Heart left ventricle (tissue), 13 donors: ENCODE measurements at regions not wholly inside any gene's neighbourhood (a gene's known extent, or its start where the extent isn't known, plus 50 kb on each side); places are given as distances from the start of the nearest gene placed in this dataset.

Experiments
- CTCF ChIP-seq, 12 donors: fragments of 200-600 bp; sonication (generic) in 4 of 12; IDR thresholded peaks; one replicate each; pipeline versions ENCODE4 v1.5.0 to v1.8.0; 2018 to 2022; ENCODE audit warnings: antibody characterized with exemption in 12 of 12, mild to moderate bottlenecking in 5 of 12
- POLR2A ChIP-seq, 2 donors: fragments of 450-650 bp; IDR thresholded peaks; one replicate each; pipeline ENCODE4 v1.6.1; 2017; ENCODE audit warnings: antibody characterized with exemption in 2 of 2, mild to moderate bottlenecking in 2 of 2, moderate library complexity in 2 of 2
- donor health status: ischemic (EF 13 %, LVEDD 7.1; RV severe dilation, severe dysfunction).
- donor health status: DM: no; HTN: yes; CAD: no.
- donor health status: DM: no; HTN: no; CAD: no.
- donor health status: ischemic (EF 25% LVEDD 6.9; RV normal size, moderate dysfunction).
- donor health status: ischemic (EF 25% LVEDD 5.7; RV mildly dilated, moderate dysfunction).
- donor health status: ischemic (EF 35%, LVEDD 5.7; RV mildly dilated, moderate dysfunction).
- donor health status: nonischemic (EF 11% LVEDD 7.7; RV severe dilation, severe dysfunction).
- donor health status: DM: yes; HTN: yes; CAD: no.
- donor health status: PGD.
- donor health status: ischemic (EF 29% LVEDD 5.4; RV normal size, mild dysfunction).
- donor health status: nonischemic (EF 23%, LVEDD 6.1; RV moderate dilation, normal function).

- TF ChIP-seq CTCF (IDR thresholded peaks at IDR 0.05): no peak
- TF ChIP-seq POLR2A (IDR thresholded peaks at IDR 0.05): no peak
Measured at GRCh38 chr10:9091530-9092093, 1037.1 kb downstream of the GATA3 start.
